ENCODE measurements at regions not wholly inside any gene's neighbourhood (a gene's known extent, or its start where the extent isn't known, plus 50 kb on each side); places are given as distances from the start of the nearest gene placed in this dataset.
"Not testable (repeated sequence)": the region's sequence is repeated elsewhere in the genome, so short reads cannot be mapped to it uniquely, and the experiment has no call there.

GRCh38 chr22:16090991-16091390 lies 401.2 kb downstream of the POTEH start:
- not testable (repeated sequence) for DNase-seq (ENCODE audit: low read depth in 2 of 3, low spot score in 1 of 3)

GRCh38 chr22:16105121-16105520 lies 415.3 kb downstream of the POTEH start:
- DNase-seq (ENCODE audit: low read depth in 2 of 3, low spot score in 1 of 3) = not testable (repeated sequence)

GRCh38 chr22:16131456-16131855 lies 441.6 kb downstream of the POTEH start:
- DNase-seq (ENCODE audit: low read depth in 2 of 3, low spot score in 1 of 3) = not testable (repeated sequence)

GRCh38 chr22:16131918-16132317 lies 442.1 kb downstream of the POTEH start:
- DNase-seq (ENCODE audit: low read depth in 2 of 3, low spot score in 1 of 3) = no peak

GRCh38 chr22:16132598-16132997 lies 442.8 kb downstream of the POTEH start:
- not testable (repeated sequence) for DNase-seq (ENCODE audit: low read depth in 2 of 3, low spot score in 1 of 3)

GRCh38 chr22:16146101-16146500 lies 446.5 kb downstream of the CCT8L2 start:
- not testable (repeated sequence) for DNase-seq (ENCODE audit: low read depth in 2 of 3, low spot score in 1 of 3)

- DNase-seq (ENCODE audit: low read depth in 2 of 3, low spot score in 1 of 3) = peak in 1 of 3 donors; percentile 1
Measured at GRCh38 chr22:16146916-16147315, 445.7 kb downstream of the CCT8L2 start.

GRCh38 chr22:16177287-16177686 lies 415.3 kb downstream of the CCT8L2 start:
- DNase-seq (ENCODE audit: low read depth in 2 of 3, low spot score in 1 of 3) = not testable (repeated sequence)

GRCh38 chr22:16183864-16184263 lies 408.7 kb downstream of the CCT8L2 start:
- not testable (repeated sequence) for DNase-seq (ENCODE audit: low read depth in 2 of 3, low spot score in 1 of 3)

Measured in stimulated activated CD4-positive, alpha-beta T cell treated with anti-CD3 and anti-CD28 coated beads, Interleukin-12 subunit alpha, Interleukin-12 subunit beta, amount 100 ng/mL, for 48 hours (primary cell).